HG02759 (cell line): ENCODE measurements at regions not wholly inside any gene's neighbourhood (a gene's known extent, or its start where the extent isn't known, plus 50 kb on each side); places are given as distances from the start of the nearest gene placed in this dataset.
"Not testable (repeated sequence)": the region's sequence is repeated elsewhere in the genome, so short reads cannot be mapped to it uniquely, and the experiment has no call there.

Source experiments
- ATAC-seq: cut with Tn5 transposase; IDR thresholded peaks from one replicate; pipeline ENCODE4 v1.9.1; 2021; ENCODE audit warnings: mild to moderate bottlenecking, moderate library complexity; ENCODE audit not compliant: unreplicated experiment

DNA sequence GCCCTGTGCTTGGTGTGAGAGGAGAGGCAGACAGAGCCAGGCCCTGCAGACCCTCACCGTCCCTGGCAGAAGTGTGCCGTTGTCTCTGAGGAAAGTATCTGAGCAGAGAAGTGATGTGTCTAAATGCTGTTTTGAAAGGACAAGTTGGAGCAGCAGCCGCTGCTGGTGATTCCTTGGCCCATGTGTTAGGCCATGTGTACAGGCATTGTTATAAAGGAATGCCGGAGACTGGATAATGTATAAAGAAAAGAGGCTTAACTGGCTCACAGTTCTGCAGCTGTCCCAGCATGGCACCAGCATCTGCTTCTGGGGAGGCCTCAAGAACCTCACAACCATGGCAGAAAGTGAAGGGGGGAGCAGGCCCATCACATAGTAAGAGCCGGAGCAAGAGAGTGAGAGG is 334.6 kb upstream of the ATP10A start:
- no peak for ATAC-seq

DNA sequence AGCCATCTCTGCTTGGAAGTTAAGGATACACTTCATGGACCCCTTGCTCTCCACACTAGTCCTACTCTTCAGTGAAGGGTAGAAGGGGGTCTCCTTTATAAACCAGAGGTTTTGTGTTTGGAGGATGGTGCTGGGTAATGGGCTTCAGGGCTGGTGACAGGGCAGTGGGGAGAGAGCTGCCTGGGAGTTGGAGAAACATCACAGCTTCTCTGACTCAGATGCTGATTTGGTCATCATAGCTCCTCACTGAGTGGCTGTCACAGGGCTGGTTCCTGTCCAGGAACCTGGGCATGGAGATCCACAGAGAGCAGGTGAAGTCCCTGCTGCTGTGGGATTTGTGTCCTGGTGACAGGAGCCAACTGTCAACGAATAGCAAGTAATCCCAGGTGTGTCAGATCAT is 333.9 kb upstream of the ATP10A start:
- ATAC-seq = no peak

DNA sequence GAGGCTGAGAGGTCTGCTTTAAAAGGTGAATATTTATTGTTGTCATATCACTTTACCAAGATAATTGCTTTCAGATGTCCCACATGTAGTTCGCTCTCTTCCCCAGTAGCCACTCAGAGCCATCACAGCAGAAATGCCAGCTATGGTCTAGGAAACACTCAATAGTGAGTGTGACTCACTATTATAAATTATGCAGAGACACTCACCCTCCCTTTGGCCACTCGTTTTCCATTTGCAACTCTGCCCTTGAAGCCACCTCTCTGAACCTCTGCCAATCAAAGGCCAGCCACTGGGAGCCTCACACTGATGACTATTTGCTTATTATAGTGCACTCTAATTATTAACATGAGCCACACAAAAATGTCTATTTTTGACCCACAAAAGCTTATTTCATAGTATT is 328.1 kb upstream of the ATP10A start:
- ATAC-seq = no peak

DNA sequence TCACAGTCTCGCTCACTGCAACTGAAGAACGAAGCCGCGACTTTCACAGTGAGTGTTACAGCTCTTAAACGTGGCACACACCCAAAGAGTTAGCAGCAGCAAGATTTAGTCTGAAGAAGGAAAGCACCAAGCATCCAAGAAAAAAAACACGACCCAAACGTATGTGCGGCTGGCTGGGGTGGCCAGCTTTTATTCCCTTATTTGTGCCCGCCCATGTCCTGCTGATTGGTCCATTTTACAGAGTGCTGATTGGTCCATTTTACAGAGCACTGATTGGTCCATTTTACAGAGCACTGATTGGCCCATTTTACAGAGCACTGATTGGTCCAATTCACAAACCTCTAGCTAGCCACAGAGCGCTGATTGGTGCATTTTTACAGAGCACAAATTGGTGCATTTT is 323.0 kb upstream of the ATP10A start:
- ATAC-seq = not testable (repeated sequence)

DNA sequence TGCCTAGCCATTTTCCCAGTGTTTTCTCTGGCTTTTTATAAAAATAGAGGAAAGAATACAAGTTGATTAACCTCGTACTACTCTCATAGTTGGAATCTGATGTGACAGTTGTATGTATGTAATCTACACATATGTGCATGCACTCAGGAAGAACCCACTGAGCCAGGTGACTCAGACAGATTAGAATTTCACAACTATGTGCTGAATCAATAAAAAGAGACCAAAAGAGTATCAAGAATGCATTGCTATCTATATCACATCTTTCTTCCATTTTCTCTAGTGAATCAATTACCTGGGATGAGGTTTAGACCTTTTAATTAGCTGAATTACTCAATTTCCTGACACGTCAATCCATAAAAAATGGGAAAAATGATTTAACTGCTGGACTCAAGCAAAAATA is 319.3 kb upstream of the ATP10A start:
- no peak for ATAC-seq

DNA sequence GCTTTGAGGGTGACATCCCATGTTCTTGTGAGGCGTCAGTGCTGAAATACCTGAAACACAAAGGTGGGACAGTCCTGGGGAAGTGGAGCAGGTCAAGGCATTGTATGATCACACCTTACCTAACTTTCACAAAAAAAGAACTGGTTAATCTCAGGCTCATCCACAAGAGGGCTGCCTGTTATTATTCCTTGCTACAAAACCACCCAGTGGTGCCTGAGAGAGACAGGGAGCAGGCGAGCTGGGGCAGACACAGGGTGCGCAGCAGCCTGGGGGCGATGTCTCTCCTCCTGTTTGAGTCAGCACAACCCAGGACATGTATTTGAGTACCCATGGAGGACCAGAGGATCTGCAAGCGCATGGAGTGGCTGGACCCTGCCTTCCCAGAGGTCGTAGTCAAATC is 316.8 kb upstream of the ATP10A start:
- ATAC-seq = no peak

DNA sequence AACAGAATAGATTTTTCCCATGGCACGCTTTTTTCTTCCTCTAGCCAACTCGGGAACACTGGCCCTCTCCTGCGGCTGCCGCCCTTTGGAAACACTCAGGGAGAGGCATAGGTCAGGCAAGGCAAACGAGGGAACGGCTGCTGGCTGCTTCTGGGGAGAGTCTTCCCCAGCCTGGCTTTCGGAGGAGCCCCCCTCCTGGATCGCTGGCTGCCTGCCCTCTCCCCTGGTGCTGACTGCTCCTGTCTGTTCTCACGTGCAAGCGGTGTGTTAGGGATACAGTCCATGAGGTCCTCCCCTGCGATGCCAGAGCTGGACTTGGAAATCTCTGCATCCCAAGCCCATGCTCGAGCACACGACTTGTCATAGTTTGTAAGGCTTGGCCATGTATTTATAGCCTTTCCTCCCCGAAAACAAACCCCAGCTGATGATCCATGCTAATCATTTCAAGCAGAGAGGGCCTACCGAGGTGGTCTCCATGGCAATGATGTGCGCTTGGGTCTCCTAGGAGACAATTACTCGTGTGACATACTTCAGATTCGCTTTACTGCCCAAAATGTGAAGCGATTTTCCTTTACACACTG is 315.6 kb upstream of the ATP10A start:
- no peak for ATAC-seq

DNA sequence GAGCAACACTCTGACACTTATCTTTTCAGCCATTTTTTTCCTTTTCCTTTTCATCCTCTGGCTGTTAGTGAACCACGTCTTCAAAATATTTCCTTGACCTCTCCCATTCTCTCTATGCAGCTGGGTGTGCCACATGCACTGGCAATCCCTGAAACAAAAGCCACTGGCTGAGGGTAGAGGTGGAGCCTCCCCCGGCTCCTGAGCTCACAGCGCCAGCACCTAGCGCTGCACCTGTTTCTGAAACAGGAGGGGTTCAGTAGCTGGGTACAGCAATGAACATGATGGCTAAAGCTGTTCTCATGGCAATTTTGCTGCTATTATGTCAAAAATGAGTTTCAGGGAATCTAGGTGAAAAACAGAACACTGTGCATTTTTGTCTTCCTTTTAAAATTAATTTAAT is 314.7 kb upstream of the ATP10A start:
- no peak for ATAC-seq

DNA sequence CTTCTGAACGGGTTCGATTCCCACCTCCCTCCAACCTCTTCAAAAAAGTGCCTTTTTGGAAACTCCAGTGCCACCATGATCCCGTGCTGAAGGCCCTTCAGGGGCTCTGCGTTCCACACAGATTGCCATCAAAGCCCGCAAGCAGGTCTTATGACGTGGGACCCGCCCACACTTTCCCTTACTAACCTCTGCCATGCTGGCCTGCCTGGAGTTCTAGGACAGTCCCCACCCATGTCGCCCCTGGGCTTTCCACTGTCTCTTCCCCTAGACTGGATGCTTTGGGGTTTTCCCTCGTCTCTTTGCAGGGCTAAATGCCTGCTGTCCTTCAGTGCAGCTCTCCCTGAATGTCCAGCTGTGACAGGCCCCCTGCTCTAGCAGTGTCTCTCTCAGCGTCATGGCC is 313.7 kb upstream of the ATP10A start:
- ATAC-seq = no peak

DNA sequence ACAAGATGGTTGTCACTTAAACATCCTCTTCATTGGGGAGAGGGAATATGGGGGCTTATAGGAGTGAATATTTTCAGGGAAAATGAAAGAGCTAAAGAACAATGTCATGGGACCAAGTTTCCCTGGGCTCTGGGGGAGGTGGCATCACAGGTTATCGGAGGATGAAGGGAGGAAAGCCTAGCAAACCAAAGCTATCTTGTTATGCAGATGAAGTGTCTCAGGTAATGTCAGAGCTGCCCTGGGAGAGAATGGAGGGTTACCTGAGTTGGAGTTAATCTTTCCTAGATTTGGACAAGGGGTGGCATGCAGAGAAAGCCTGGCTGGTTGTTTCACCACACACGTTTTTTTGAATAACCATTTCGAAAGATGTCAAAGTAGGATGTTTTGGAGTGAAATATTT is 308.1 kb upstream of the ATP10A start:
- ATAC-seq = no peak

DNA sequence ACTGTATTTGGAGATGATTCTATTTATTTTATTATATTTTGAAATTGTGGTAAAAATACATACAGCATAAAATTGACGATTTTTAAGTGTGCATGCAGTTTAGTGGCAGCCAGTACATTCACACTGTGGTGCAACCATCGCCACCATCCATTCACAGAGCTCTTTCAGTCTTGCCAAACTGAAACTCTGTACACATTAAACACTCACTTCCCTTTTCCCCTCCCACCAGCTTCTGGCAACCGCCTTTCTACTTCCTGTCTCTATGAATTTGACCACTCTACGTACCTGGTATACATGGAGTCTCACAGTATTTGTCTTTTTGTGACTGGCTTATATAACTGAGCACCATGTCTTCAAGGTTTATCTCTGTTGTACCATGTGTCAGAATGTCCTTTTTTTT is 303.3 kb upstream of the ATP10A start:
- ATAC-seq = no peak

DNA sequence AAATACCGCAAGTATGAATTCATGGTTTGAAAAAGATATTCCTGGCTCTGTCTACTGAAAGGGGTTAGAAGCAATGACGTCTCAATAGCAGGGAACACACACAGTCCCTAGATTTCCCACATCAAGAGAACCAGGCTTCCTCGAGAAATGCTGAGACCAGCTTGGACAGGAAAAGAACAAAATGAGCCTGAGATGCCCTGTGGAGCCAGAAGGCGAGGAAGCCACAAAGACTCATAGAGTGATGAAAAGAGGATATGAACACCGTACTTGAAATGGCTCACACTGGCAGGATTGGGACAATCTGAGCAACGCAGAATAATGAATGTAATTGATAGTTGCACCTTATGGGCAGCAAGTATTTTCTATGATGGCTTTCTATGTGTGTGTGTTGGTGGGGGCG is 302.4 kb upstream of the ATP10A start:
- ATAC-seq = no peak

DNA sequence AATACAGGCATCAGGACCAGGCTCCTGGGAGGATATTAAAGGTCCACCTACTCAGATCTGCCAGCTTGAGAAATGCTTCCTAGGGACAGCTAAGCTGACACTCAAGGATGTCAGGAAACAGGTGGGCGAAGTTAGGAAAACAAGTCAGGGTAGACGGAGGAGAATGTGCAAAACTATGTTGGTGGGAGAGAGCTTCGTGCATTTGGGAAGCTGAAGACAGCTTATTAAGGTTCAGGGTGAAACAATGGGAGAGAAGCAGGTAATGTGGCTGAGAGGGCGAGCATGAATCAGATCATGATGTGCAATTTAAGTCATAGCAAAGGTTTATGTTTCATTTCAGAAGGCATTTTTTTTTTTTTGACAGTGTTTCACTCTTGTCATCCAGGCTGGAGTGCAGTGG is 297.2 kb upstream of the ATP10A start:
- no peak for ATAC-seq

DNA sequence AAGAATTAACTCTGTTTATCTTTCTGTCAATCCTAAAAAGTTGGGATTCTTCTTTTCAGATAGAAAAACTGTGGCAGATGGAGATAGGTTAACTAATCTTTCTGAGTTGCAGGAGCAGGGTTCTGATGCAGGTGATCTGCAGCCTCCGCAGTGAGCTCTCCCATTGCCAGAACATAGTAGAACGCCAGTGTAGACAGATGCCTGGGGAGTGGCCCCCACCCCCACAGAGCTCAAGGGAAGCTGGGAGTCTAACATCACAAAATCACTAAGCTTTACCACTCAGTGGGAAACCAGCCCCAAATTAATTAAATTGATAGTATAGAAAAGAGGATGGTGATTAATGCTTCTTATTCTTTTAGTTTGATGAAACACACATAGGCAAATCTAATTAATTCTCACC is 295.0 kb upstream of the ATP10A start:
- no peak for ATAC-seq

DNA sequence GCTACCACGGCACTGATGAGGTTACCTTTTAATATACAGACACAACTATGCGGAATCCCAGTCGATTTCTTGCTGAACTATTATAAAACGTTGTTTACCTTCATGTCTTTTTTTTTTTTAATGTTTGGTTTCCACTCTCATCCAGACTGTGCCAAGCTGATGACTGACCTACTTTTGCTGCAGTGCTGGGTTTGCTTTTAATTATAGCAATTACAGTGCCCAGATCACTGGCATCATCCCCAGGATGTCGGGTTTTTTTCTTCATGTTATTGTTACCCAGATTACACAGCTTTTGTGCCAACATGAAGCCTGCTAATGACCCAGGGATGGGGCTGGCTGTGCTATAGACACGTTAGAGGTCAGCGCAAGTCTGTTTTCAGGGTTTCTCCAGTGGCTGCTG is 294.0 kb upstream of the ATP10A start:
- no peak for ATAC-seq

DNA sequence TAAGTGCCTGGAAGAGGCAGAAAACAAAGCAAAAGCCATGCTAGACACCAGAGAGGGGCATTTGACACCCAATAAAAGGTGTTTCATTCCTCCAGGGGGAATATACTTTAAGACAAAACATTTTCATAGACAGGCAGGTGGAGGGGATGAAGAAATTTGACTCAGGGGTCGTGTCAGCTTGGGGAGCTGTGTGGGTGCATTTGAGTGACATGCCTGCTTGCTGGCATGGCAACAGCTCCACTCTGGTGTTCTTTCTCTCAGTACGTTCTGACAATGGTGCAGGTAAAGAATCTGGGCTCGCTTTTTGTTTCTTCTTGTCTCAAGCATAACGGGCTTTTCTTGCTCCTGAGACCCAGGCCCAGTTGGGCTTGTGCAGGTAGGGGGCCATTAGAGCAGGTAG is 292.9 kb upstream of the ATP10A start:
- no peak for ATAC-seq

DNA sequence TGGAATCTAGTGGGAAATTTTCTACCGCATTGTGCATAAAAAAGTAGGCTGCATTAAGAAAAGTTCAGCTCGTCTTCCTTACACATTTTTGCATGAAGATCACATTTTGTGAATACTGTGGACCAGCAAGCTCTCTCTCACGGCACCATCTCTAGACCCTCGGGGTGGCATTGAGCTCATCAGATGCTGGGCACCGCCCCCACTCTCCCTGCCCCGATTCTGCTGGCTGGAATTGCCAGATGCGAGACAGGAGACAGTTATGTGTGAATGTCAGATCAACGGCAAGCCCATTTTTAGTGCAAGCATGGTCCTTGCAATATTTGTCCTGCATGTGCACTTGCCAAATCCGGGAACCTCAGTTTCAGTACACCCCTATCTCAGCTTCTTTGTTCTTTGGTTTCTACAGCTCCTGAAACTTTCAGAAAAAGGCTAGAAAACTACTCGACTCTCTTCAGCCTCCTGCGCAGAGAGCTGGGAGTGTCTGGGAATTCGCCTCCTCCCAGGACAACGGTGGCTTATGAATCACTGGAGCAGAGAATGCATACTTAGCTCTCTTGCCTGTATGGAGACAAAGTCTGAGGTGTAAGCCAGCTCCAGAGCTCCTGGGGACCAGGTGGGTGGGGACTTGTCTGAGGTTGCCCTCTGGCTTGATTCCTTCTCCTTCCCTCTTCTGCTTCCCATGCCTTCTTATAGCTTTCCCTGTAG is 285.2 kb upstream of the ATP10A start:
- ATAC-seq = no peak

DNA sequence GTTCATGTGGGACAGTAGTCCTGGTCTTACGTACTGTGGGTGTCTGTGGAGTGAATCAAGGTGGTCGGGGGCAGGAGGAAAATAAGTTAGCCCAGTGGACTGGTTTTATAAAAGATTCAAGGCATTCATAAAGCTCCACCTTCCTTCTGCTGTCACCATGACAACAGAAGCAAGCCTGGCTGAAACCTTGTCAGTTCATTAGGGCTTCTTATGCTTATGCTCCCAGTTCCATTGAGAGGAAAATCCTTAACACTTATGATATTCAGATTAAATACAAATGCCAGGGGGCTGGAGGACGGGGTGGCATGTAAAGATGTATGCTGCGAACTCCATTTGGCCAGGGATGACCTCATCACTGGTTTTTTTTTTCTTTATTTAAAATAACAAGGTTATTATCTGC is 283.1 kb upstream of the ATP10A start:
- no peak for ATAC-seq

DNA sequence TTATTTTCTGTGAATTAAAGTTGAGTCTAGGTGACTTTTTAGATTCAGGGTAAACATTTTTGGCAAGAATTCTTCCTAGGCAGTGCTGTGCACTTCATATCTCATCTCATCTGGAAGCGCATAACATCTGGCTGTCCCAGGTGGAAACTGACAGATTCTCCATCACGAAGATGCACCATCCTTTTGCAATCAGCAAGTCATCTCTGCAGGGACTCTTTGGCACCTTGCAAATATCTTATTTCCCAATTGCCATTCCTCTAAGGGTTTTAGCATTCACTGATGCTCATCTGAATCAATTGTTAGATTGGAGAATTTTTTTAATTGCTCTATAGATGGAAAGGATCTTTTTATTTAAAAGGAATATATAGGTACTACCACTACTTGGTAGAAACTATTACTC is 282.7 kb upstream of the ATP10A start:
- no peak for ATAC-seq

DNA sequence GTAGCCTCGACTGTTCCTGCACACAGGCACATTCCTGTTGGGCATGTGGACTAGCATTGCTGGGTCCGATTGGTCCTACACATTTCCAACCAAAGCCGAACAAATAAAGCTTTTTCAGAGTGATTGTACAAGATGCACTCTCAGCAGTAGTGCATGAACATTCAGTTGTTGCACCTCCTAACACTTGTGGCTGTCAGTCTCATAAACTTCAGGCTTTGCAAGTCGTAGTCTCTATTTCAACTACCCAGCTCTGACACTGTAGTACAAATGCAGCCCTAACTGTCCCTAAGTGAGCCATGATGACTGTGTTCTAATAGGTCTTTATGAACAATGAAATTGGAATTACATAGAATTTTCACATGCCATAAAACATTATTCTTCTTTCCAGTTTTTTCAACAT is 281.7 kb upstream of the ATP10A start:
- no peak for ATAC-seq

DNA sequence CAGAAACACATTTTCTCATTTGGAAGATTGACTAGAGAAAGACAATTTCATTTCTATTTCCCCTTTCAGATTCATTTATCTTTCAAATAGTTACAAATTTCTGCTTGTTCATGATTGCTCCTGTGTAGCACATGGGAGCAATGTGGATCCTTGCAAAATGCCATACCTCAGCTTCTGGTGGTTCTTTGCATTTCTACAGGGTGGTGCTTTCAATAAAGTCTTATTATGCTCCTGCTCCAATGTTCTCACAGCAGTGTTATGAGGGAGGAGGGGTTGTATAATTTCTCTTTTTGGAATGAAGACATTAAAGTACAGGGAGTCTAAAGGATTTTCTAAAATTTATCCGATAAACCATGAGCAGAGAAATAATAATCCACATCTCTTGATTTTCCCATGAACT is 280.1 kb upstream of the ATP10A start:
- no peak for ATAC-seq

DNA sequence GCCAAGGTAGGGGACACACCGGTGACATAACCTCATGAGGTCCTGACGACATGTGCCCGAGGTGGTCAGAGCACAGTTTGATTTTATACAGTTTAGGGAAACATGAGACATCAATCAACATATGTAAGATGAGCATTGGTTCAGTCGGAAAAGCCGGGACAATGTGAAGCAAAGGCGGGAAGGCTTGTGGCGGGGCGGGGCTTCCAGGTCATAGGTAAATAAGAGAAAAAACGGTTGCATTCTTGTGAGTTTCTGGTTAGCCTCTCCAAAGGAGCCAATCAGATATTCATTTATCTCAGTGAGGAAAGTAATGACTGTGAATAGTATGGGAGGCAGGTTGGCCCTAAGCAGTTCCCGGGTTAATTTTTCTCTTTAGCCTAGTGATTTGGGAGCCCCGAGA is 271.7 kb upstream of the ATP10A start:
- ATAC-seq = no peak

DNA sequence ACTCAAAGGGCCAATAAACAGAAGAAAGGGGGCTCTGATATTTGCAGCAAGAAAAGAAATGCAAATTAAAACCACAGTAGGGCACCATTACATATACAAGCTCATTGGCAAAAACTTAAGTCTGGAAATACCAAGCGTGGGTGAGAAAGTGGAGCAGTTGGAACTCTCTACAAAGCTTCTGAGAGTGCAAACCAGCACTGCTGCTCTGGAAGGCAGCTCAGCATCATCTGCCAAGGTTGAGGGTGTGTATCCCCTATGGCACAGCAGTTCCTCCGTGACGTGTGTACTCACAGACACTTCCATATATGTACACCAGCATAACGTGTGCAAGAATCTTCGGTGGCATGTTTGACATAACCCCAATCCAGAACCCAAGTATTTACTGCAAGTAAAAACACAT is 271.0 kb upstream of the ATP10A start:
- no peak for ATAC-seq
